HFFc6 (cell line): ENCODE measurements at regions not wholly inside any gene's neighbourhood (a gene's known extent, or its start where the extent isn't known, plus 50 kb on each side); places are given as distances from the start of the nearest gene placed in this dataset.

Experiments used
- DNase-seq: peaks from one replicate; pipeline ENCODE4 v3.0.0-alpha.2; 2018
- H3K27ac Mint-ChIP-seq: 2 replicates; pipeline ENCODE4 v1.8.0; 2020; ENCODE audit warnings: mild to moderate bottlenecking, mixed read lengths
- H3K27me3 Mint-ChIP-seq: 2 replicates; pipeline ENCODE4 v1.8.0; 2021; ENCODE audit warnings: mild to moderate bottlenecking, moderate library complexity, mixed read lengths; ENCODE audit not compliant: insufficient read depth
- H3K36me3 Mint-ChIP-seq: 2 replicates; pipeline ENCODE4 v1.8.0; 2021; ENCODE audit warnings: low read depth, mixed read lengths
- H3K4me1 Mint-ChIP-seq: 2 replicates; pipeline ENCODE4 v1.8.0; 2020; ENCODE audit warnings: low read depth, mixed read lengths
- H3K4me3 Mint-ChIP-seq: 2 replicates; pipeline ENCODE4 v1.8.0; 2020; ENCODE audit warnings: mild to moderate bottlenecking, moderate library complexity, mixed read lengths
- H3K9me3 Mint-ChIP-seq: 2 replicates; pipeline ENCODE4 v1.8.0; 2020; ENCODE audit warnings: mild to moderate bottlenecking, mixed read lengths
- TF ChIP-seq, protein P1 (sequence below): fragments of 200-600 bp; sonication (generic); IDR thresholded peaks from 2 replicates; pipeline ENCODE4 v1.5.0; 2021; ENCODE audit warnings: antibody characterized with exemption, mild to moderate bottlenecking

GRCh38 chr10:91061187-91061586, 140.3 kb upstream of the ANKRD1 start:
- Mint-ChIP-seq H3K4me1 (no peaks in the 10 kb centered on the region), H3K27ac (no peak overlapping the region), H3K9me3 (no peaks in the 10 kb centered on the region), H3K4me3 (no peak overlapping the region), H3K27me3 (peaks cover 4% of the 10 kb centered on the region; the same call in 1 of the 2 replicates), H3K36me3 (no peaks in the 10 kb centered on the region)
- TF ChIP-seq, protein P1, sequence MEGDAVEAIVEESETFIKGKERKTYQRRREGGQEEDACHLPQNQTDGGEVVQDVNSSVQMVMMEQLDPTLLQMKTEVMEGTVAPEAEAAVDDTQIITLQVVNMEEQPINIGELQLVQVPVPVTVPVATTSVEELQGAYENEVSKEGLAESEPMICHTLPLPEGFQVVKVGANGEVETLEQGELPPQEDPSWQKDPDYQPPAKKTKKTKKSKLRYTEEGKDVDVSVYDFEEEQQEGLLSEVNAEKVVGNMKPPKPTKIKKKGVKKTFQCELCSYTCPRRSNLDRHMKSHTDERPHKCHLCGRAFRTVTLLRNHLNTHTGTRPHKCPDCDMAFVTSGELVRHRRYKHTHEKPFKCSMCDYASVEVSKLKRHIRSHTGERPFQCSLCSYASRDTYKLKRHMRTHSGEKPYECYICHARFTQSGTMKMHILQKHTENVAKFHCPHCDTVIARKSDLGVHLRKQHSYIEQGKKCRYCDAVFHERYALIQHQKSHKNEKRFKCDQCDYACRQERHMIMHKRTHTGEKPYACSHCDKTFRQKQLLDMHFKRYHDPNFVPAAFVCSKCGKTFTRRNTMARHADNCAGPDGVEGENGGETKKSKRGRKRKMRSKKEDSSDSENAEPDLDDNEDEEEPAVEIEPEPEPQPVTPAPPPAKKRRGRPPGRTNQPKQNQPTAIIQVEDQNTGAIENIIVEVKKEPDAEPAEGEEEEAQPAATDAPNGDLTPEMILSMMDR = no peak
- no peak for DNase-seq

DNA sequence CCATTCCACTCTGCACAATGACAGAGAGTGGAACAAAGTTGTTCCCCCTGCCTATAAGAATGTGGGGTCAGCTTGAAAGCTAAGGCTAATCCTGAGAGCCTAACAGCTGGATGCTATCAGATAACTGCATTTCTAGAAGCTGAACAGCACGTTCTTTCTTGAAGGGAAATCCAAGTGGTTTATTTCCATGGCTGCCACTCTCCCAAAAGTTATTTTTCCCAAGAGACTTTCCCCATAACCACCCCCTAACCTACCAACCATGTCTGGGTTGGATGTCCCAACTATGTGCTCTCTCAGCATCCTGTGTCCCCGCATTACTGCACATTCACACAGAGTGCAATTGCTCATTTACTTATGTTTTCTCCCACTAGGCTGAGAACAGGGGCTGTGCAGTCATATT, 140.7 kb upstream of the ANKRD1 start:
- no peaks in the 10 kb centered on the region for H3K4me1 Mint-ChIP-seq
- TF ChIP-seq, protein P1 = no peak
- H3K27ac Mint-ChIP-seq = no peak overlapping the region
- no peak for DNase-seq
- H3K9me3 Mint-ChIP-seq = no peaks in the 10 kb centered on the region
- H3K27me3 Mint-ChIP-seq = peaks cover 3% of the 10 kb centered on the region; the same call in 1 of the 2 replicates
- no peak overlapping the region for H3K4me3 Mint-ChIP-seq
- no peaks in the 10 kb centered on the region for H3K36me3 Mint-ChIP-seq

DNA sequence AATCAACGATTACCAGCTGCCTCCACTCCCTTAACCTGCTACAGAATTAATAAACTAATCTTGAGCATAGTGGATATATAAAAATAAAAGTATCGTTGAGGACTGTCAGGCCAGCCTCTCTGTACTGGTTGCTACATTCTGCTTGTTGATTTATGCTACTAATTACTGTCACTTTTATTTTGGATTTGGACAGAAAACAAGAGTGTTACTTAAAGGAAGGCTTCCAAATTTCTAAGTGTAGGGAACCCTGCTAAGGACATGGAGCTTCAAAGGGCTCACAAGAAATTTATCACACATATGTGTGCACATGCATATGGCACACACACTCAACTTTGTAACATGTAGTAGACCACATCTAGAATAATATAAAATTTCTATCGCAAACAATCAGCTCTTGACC, 141.2 kb upstream of the ANKRD1 start:
- TF ChIP-seq, protein P1 = no peak
- DNase-seq = no peak
- no peaks in the 10 kb centered on the region for H3K36me3 Mint-ChIP-seq
- no peak overlapping the region for H3K4me3 Mint-ChIP-seq
- H3K9me3 Mint-ChIP-seq = no peaks in the 10 kb centered on the region
- no peak overlapping the region for H3K27ac Mint-ChIP-seq
- peaks cover 2% of the 10 kb centered on the region for H3K27me3 Mint-ChIP-seq
- no peaks in the 10 kb centered on the region for H3K4me1 Mint-ChIP-seq

DNA sequence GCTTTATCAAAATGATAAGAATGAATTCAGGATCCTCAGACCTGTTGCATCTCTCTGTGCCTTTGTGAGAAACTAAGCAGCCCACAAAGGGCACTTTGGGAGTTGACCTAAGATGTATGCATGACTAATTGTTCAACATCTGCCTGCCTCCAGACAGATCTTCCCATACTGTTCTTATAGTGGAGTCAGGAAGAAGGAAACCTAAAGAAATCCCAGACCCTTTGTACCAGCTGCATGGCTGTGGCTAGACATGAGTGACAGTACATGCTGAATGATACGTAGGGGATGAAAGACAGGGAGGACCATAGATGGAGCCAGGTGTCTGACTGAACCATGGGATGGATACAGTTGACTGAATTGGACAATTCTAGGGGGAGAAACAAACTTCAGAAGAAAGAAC, 148.7 kb upstream of the PCGF5 start:
- peaks cover 14% of the 10 kb centered on the region for H3K27me3 Mint-ChIP-seq
- H3K4me1 Mint-ChIP-seq = no peaks in the 10 kb centered on the region
- no peaks in the 10 kb centered on the region for H3K36me3 Mint-ChIP-seq
- no peak for DNase-seq
- no peak overlapping the region for H3K4me3 Mint-ChIP-seq
- TF ChIP-seq, protein P1 = no peak
- H3K27ac Mint-ChIP-seq = no peak overlapping the region
- H3K9me3 Mint-ChIP-seq = no peaks in the 10 kb centered on the region

GRCh38 chr10:91073286-91073979, 147.0 kb upstream of the PCGF5 start:
- Mint-ChIP-seq H3K4me1 (peaks cover 8% of the 10 kb centered on the region), H3K27ac (no peak overlapping the region), H3K27me3 (peaks cover 13% of the 10 kb centered on the region), H3K9me3 (no peaks in the 10 kb centered on the region), H3K36me3 (no peaks in the 10 kb centered on the region), H3K4me3 (no peak overlapping the region)
- DNase-seq = no peak
- TF ChIP-seq, protein P1 = no peak
